ENCODE measurements at regions not wholly inside any gene's neighbourhood (a gene's known extent, or its start where the extent isn't known, plus 50 kb on each side); places are given as distances from the start of the nearest gene placed in this dataset.

- TF ChIP-seq, protein P1, sequence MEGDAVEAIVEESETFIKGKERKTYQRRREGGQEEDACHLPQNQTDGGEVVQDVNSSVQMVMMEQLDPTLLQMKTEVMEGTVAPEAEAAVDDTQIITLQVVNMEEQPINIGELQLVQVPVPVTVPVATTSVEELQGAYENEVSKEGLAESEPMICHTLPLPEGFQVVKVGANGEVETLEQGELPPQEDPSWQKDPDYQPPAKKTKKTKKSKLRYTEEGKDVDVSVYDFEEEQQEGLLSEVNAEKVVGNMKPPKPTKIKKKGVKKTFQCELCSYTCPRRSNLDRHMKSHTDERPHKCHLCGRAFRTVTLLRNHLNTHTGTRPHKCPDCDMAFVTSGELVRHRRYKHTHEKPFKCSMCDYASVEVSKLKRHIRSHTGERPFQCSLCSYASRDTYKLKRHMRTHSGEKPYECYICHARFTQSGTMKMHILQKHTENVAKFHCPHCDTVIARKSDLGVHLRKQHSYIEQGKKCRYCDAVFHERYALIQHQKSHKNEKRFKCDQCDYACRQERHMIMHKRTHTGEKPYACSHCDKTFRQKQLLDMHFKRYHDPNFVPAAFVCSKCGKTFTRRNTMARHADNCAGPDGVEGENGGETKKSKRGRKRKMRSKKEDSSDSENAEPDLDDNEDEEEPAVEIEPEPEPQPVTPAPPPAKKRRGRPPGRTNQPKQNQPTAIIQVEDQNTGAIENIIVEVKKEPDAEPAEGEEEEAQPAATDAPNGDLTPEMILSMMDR (IDR thresholded peaks at IDR 0.05; ENCODE audit: low read depth, low read length, missing control alignments): no peak
- H3K4me3 ChIP-seq (ENCODE audit: low read depth, low read length): no peak overlapping the region
- no peak for DNase-seq (ENCODE audit: low read depth)
These were observed 90.5 kb upstream of the MGAT5 start for GRCh38 chr2:134163336-134163735.

GRCh38 chr2:134164306-134164705 is 89.6 kb upstream of the MGAT5 start:
- DNase-seq (ENCODE audit: low read depth): no peak
- TF ChIP-seq, protein P1 (IDR thresholded peaks at IDR 0.05; ENCODE audit: low read depth, low read length, missing control alignments): no peak
- H3K4me3 ChIP-seq (ENCODE audit: low read depth, low read length): no peak overlapping the region

DNA sequence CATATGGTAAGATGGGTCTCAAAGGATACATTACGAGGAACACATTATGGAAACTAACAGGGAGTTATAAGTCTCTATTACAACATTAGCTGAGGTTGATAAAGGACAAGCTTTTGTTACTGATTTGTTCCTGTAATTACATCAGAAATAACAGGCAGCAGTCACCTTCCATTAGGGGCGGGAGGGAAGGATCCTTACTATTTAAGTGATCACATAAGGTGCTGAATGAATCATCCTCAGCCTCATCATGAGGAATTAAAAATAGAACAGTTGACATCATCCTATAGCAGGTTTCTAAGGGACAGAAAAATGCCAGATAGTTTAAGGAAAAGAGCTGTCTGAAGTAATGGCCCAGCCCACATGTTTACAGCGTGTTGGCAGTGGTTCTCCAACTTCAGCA is 86.9 kb upstream of the MGAT5 start:
- TF ChIP-seq, protein P1 (IDR thresholded peaks at IDR 0.05; ENCODE audit: low read depth, low read length, missing control alignments): no peak
- no peak for DNase-seq (ENCODE audit: low read depth)

DNA sequence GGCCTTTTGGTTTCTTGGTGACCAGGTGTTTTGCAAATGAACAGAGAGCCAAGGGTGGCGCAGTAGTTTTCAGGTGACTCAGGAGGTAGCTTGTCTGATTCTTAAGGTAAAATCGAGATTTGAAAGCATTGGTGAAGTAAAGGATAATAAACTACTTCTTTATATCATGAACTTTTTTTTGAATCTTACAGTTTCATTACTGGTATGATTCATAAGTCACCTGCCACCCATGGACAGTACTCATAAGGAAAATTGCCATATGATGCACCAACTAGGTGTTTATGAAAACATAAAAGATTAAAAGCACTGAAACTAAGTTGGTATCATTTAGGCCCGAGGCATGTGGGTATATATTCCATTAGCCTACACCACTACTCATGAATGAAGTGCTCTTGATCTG is 84.1 kb upstream of the MGAT5 start:
- TF ChIP-seq, protein P1 (IDR thresholded peaks at IDR 0.05; ENCODE audit: low read depth, low read length, missing control alignments): no peak
- no peak overlapping the region for H3K4me3 ChIP-seq (ENCODE audit: low read depth, low read length)

More for the DNA sequence above, 86.9 kb upstream of the MGAT5 start:
- H3K4me3 ChIP-seq (ENCODE audit: low read depth, low read length): no peak overlapping the region

DNA sequence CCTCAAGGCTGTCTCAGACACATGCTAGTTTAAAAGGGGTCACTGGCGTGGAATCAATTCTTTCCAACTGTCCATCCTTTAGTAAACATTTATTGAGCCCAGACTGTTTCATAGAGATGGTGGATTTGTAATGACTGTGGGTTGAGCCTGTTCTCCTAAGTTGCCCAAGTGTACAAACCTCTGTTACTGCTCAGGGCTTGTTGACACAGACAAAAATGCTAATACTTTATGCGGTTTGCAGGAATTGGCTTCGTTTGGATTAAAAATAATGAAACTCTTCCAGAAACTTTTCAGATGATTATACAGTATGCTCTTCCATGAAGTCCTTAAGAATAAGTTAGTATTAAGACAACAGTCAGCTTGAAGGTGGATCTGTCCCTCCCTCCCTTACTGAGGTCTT is 83.6 kb upstream of the MGAT5 start:
- TF ChIP-seq, protein P1 (IDR thresholded peaks at IDR 0.05; ENCODE audit: low read depth, low read length, missing control alignments): no peak
- H3K4me3 ChIP-seq (ENCODE audit: low read depth, low read length): no peak overlapping the region
- DNase-seq (ENCODE audit: low read depth): no peak

More for the DNA sequence above, 84.1 kb upstream of the MGAT5 start:
- peak; percentile 25 for DNase-seq (ENCODE audit: low read depth)

GRCh38 chr2:134170700-134171099 is 83.2 kb upstream of the MGAT5 start:
- no peak overlapping the region for H3K4me3 ChIP-seq (ENCODE audit: low read depth, low read length)
- TF ChIP-seq, protein P1 (IDR thresholded peaks at IDR 0.05; ENCODE audit: low read depth, low read length, missing control alignments): no peak
- DNase-seq (ENCODE audit: low read depth): no peak

GRCh38 chr2:134173338-134174016 is 80.4 kb upstream of the MGAT5 start:
- no peak overlapping the region for H3K4me3 ChIP-seq (ENCODE audit: low read depth, low read length)
- no peak for DNase-seq (ENCODE audit: low read depth)
- TF ChIP-seq, protein P1 (IDR thresholded peaks at IDR 0.05; ENCODE audit: low read depth, low read length, missing control alignments): no peak

Measured in GM12864 (cell line).